NCI-H460 (cell line): ENCODE measurements at regions not wholly inside any gene's neighbourhood (a gene's known extent, or its start where the extent isn't known, plus 50 kb on each side); places are given as distances from the start of the nearest gene placed in this dataset.

Experiments used
- DNase-seq: peaks from one replicate; pipeline ENCODE4 v3.0.0-alpha.2; 2016; ENCODE audit warnings: low read depth; ENCODE audit errors: extremely low read depth

GRCh38 chr13:33611121-33611805, 206.7 kb upstream of the RFC3 start:
- DNase-seq = peak; percentile 53

DNA sequence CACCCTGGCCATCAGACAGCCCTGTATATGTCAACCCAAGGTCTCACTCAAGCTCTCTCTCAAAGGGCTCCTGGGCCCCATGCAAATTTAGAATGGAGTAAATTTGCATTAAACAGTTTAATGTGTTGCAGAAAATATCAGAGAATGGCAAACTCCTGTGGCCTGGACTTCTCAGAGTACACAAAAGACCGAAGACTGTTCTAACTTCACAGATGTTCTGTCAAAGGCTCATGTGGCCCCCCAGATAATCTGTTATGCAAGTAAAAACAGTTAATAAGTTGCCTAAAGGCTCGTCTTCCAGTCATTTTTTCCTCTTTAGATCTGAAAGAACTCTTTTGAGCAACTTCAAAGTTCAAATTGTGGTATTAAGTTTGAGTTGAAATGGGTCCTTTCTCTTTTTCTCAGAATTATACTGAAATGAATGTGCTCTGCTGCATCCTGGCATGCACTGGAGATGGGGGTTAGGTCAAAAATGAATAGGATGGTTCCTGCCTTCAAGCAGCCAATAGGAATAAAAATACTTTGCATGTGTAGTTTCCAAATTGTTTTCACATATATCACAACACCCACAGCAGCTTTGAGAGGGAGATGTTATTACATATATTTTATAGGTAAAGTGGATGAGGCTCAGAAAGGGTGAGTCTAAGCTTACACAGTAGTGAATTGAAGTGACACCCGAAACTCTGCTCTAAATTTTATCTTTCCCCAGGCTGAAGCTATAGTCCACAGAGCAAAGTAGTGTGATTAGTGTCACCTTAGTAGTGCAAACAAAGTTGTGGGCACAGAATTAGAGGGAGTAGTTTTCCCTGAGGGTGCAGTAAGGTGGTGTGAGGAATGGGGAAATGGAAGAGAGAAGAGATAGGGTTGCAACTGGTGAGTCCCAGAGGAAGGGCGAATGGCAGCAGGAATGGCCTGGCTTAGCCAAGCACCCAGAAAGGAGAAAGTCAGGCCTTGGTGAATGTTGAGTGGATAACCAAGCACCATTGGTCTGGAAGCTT, 205.0 kb upstream of the RFC3 start:
- DNase-seq = no peak

- no peak for DNase-seq
These were observed 202.5 kb upstream of the RFC3 start for GRCh38 chr13:33615436-33615835.

DNA sequence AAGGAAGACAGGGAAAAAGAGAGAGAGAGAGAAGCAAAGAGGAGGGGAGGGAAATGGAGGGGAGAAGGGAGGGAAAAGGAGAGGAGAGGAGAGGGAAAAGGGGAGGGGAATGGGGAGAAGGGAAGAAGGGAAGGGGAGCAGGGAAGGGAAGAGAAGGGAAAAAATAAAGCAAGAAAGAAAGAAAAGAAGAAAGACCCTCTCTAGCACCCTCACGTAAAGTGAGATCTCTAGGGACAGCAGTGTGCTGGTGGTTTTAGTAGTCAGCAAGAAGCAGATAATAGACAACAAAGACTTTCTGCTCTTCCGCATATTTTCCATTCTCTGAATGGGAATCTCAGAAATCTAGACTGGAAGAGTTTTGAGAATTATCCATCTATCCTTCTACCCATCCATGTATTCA, 201.8 kb upstream of the RFC3 start:
- DNase-seq = no peak

GRCh38 chr13:33617055-33617454, 200.9 kb upstream of the RFC3 start:
- no peak for DNase-seq

DNA sequence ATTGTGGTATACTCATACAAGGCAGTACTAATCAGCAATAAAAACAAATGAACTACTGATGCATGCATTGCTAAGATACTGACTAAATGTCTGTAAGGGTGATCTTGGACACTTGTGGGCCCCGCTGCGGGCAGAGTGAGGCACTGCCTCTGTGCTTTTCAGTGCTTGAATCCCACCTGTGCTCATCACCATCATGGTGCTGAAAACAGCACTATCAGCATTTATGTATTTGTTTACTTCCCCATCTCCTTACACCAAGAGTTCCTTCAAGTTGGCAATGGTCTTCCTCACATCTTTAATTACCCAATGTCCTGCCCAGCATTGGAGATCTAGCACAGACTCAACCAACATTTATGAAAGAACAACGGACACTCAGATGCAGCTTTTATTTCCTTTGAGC, 193.7 kb upstream of the RFC3 start:
- no peak for DNase-seq

DNA sequence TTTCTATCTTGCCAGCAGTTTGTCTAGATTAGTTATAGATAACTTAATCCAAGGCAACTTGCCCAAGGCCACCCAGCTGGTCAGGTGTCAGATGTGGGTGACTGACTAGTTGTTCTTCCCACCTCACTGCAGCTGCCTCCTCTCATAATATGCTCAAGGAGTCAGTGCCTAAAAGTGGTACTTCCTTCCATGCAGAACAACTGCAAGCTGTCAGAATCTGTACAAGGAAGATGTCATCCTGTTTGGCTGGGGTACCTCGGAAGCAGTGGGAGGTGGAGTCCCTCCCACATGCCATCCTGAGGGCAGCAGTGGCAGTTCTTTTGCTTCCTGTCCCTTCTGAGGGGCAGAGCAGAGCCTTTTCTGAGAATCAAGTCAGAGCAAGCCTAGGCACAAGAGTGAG, 193.2 kb upstream of the RFC3 start:
- no peak for DNase-seq

DNA sequence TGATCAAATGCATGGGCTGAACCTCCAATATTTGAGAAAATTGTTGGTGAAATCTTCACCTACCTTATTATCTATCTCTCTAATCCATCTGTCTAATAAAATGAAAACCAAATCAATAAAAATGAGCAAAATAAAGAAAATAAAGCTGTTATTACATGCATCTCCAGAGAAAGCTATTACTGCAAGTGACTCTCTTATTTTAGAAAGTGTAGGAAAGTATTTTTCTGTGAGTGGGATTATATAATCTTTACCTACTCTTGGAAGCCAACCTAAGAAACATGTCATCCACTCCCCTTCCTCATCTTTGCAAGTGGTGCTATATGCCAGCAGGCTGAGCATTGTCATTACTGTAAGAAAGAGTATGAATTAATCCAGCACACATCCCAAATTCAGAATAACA, 191.5 kb upstream of the RFC3 start:
- no peak for DNase-seq

- no peak for DNase-seq
These were observed 189.3 kb upstream of the RFC3 start for GRCh38 chr13:33628662-33629061.

- DNase-seq = no peak
These were observed 188.2 kb upstream of the RFC3 start for GRCh38 chr13:33629605-33630360.

GRCh38 chr13:33633701-33634545, 184.0 kb upstream of the RFC3 start:
- peak; percentile 14 for DNase-seq

- DNase-seq = peak; percentile 4
These were observed 183.4 kb upstream of the RFC3 start for GRCh38 chr13:33634546-33634982.

GRCh38 chr13:33636243-33636642, 181.7 kb upstream of the RFC3 start:
- DNase-seq = no peak

DNA sequence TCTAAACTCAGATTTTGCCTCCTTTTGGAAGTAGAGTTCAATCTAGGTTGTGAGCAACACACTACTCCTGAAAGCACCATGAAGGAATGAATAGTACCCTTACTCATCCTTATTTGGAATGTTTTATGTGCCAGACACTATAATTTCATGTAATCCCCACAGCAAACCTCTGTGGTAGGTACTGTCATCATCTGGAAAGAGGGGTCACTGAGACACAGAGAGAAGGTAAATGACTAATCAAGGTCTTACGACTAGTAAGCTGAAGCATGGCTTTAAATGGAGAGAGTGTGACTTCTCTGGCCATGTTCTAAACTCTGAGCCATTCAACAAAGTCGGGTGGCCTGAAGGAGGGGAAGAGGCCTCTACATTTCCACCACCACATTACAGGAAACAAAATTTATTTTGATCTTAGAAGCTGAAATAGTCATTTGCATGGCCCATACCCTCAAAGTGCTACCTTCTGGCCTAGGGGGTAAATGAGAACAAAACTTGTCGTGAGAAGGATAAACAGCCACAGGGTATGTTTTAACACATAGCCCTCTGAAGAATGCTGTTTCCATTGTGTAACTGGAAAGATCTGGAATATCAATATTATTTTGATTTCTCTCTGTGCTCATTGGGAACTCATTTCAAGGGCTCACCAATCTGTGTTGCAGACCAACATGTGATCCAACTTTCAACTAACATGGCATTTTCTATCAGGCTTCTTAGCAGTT, 180.8 kb upstream of the RFC3 start:
- DNase-seq = no peak

- no peak for DNase-seq
These were observed 179.8 kb upstream of the RFC3 start for GRCh38 chr13:33637978-33638743.

GRCh38 chr13:33639158-33639557, 178.8 kb upstream of the RFC3 start:
- no peak for DNase-seq

DNA sequence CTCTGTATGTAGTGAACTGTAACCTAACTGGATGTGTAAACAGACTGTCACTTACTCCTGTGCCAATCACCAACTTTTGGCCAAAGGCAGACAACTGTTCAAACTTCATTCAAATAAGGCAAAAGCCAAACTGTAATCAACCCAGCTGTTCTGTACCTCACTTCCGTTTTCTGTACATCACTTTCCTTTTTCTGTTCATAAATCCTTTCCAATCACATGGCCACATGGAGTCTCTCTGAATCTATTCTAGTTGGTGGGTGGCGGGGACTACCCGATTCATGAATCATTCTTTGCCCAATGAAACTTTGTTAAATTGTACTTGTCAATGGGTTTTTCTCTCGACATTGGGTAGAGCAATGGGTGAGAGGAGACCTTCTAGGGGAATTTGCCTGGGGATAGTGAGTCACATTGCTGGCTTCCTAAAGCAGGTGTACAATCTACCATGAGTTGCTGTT, 178.3 kb upstream of the RFC3 start:
- DNase-seq = no peak

GRCh38 chr13:33640832-33641231, 177.1 kb upstream of the RFC3 start:
- DNase-seq = no peak
